Astrocyte (in vitro differentiated cells and primary cell): ENCODE measurements at regions not wholly inside any gene's neighbourhood (a gene's known extent, or its start where the extent isn't known, plus 50 kb on each side); places are given as distances from the start of the nearest gene placed in this dataset.

Experiments
- EZH2 ChIP-seq: IDR thresholded peaks from 2 replicates; pipeline ENCODE4 v1.6.1; 2012; ENCODE audit warnings: mild to moderate bottlenecking, low read length, inconsistent platforms; ENCODE audit not compliant: insufficient read depth
- TF ChIP-seq, protein P1 (sequence below): IDR thresholded peaks from 2 replicates; pipeline ENCODE4 v1.5.1; 2011; ENCODE audit warnings: low read depth, mild to moderate bottlenecking, inconsistent platforms, low read length, moderate library complexity; ENCODE audit not compliant: insufficient read depth

DNA sequence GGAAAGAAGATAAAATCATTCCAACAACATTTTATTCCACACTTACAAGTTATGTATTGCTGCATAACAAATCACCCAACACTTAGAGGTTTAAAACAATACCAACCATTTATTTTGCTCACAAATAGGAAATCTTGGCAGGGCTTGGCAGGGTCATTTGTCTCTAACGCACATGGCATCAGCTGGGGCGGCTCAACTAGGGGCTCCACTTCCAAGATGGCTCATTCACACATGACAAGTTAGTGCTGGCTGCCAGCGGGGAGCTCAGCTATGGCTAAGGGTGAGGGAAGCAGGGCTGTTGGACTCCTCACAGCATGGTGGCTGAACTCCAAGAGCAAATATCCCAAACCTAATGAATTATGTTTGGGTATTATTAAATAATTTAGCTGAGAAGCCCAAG, 377.0 kb downstream of the ZNF674 start:
- TF ChIP-seq, protein P1, sequence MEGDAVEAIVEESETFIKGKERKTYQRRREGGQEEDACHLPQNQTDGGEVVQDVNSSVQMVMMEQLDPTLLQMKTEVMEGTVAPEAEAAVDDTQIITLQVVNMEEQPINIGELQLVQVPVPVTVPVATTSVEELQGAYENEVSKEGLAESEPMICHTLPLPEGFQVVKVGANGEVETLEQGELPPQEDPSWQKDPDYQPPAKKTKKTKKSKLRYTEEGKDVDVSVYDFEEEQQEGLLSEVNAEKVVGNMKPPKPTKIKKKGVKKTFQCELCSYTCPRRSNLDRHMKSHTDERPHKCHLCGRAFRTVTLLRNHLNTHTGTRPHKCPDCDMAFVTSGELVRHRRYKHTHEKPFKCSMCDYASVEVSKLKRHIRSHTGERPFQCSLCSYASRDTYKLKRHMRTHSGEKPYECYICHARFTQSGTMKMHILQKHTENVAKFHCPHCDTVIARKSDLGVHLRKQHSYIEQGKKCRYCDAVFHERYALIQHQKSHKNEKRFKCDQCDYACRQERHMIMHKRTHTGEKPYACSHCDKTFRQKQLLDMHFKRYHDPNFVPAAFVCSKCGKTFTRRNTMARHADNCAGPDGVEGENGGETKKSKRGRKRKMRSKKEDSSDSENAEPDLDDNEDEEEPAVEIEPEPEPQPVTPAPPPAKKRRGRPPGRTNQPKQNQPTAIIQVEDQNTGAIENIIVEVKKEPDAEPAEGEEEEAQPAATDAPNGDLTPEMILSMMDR: no peak
- no peak for TF ChIP-seq EZH2
